SK-N-MC (cell line): ENCODE measurements at regions not wholly inside any gene's neighbourhood (a gene's known extent, or its start where the extent isn't known, plus 50 kb on each side); places are given as distances from the start of the nearest gene placed in this dataset.
"Not testable (repeated sequence)": the region's sequence is repeated elsewhere in the genome, so short reads cannot be mapped to it uniquely, and the experiment has no call there.

Source experiments
- EZH2 ChIP-seq: fragments of 200-600 bp; sonication (generic); IDR thresholded peaks from one replicate; pipeline ENCODE4 v1.6.1; 2017; ENCODE audit warnings: antibody characterized with exemption
- POLR2AphosphoS5 ChIP-seq: IDR thresholded peaks from 2 replicates; pipeline ENCODE4 v1.6.1; 2012; ENCODE audit warnings: mild to moderate bottlenecking, low read depth, low read length, borderline replicate concordance

DNA sequence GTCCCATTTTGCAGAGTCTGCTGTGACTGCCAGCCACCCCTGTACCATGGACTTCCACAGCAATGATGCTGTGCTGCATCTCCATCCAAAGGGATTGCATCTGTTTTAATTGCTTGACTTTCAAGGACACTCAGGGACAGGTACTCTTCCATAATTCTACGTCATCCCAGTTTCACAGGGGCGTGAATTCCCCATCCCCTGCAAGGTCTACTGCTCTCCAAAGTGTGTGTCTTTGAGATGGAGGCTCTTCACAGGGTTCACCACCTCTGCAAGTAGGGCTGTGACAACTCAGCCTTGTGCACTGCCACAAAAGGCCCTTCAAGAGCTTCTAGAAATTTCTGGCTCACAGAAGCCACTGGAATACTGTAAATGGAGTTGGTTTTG, 304.3 kb upstream of the PLGLB1 start:
- TF ChIP-seq POLR2AphosphoS5, EZH2: not testable (repeated sequence)
